Bronchial epithelial cell (primary cell): ENCODE measurements at regions not wholly inside any gene's neighbourhood (a gene's known extent, or its start where the extent isn't known, plus 50 kb on each side); places are given as distances from the start of the nearest gene placed in this dataset.
"Not testable (repeated sequence)": the region's sequence is repeated elsewhere in the genome, so short reads cannot be mapped to it uniquely, and the experiment has no call there.

Experiments
- DNase-seq: peaks from one replicate; pipeline ENCODE4 v3.0.0-alpha.2; 2010; ENCODE audit warnings: low read depth
- FAIRE-seq: peaks from 2 replicates; lab custom pipeline; 2011; peaks lifted over from hg19 to GRCh38; lab: Jason Lieb, UNC
- H3K27me3 ChIP-seq: 2 replicates; pipeline ENCODE4 v1.5.1; 2011; ENCODE audit warnings: low read length; ENCODE audit not compliant: control insufficient read depth, insufficient read depth
- H3K36me3 ChIP-seq: 2 replicates; pipeline ENCODE4 v1.5.1; 2011; ENCODE audit warnings: low read length; ENCODE audit not compliant: control insufficient read depth, insufficient read depth
- H3K4me3 ChIP-seq: 2 replicates; pipeline ENCODE4 v1.5.1; 2011; ENCODE audit warnings: mild to moderate bottlenecking, low read depth, low read length, control low read depth
- TF ChIP-seq, protein P1 (sequence below): IDR thresholded peaks from 2 replicates; pipeline ENCODE4 v1.5.1; 2011; ENCODE audit warnings: mild to moderate bottlenecking, moderate library complexity, low read length, control low read depth, inconsistent platforms; ENCODE audit not compliant: insufficient read depth, severe bottlenecking

DNA sequence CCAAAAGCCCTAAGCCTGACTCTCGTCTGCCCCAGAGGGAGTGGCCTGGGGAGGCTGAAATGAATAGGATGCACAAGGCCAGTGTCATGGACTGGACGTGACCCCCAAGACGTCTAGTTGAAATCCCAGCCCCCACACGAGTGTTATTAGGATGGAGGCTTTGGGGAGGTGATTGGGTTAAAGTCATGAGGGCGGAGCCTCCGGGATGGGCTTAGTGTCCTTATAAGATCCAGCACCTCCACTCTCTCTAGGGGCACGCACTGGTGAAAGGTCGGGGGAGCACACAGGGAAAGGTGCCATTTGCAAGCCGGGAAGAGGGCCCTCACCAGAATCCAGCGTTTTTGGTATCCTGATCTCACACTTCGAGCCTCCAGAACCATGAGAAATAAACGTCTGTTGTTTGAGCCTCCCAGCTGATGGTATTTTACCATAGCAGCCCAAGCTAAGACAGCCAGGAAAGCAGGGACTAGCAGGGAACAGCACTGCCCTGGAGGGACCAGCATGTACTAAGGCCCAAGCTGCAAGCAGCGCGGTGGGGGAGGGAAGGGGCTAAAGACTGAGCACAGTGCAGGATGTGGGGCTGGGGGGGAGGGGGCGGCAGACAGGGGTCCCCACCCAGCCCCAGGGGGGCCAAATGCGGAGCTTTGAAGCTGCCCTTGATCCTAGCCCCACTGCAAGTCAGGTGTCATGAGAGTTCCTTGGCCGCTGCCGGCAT is 78.3 kb upstream of the NCOR2 start:
- no peak overlapping the region for H3K4me3 ChIP-seq
- TF ChIP-seq, protein P1, sequence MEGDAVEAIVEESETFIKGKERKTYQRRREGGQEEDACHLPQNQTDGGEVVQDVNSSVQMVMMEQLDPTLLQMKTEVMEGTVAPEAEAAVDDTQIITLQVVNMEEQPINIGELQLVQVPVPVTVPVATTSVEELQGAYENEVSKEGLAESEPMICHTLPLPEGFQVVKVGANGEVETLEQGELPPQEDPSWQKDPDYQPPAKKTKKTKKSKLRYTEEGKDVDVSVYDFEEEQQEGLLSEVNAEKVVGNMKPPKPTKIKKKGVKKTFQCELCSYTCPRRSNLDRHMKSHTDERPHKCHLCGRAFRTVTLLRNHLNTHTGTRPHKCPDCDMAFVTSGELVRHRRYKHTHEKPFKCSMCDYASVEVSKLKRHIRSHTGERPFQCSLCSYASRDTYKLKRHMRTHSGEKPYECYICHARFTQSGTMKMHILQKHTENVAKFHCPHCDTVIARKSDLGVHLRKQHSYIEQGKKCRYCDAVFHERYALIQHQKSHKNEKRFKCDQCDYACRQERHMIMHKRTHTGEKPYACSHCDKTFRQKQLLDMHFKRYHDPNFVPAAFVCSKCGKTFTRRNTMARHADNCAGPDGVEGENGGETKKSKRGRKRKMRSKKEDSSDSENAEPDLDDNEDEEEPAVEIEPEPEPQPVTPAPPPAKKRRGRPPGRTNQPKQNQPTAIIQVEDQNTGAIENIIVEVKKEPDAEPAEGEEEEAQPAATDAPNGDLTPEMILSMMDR = no peak
- no peaks in the 10 kb centered on the region for H3K36me3 ChIP-seq
- DNase-seq (no peak), FAIRE-seq (no peak)
- H3K27me3 ChIP-seq = peaks cover 1% of the 10 kb centered on the region

DNA sequence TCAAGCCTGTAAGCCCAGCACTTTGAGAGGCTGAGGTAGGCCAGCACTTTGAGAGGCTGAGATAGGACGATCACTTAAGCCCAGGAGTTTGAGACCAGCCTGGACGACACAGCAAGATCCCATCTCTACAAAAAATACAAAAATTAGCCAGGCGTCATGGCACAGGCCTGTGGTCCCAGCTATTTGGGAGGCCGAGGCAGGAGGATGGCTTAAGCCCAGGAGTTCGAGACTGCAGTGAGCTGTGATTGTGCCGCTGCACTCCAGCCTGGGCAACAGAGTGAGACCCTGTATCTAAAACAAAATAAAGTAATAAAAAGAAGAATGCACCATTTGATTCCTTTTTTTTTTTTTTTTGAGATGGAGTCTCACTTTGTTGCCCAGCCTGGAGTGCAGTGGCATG is 76.4 kb upstream of the NCOR2 start:
- not testable (repeated sequence) for FAIRE-seq, DNase-seq, H3K36me3 ChIP-seq, H3K27me3 ChIP-seq, H3K4me3 ChIP-seq

DNA sequence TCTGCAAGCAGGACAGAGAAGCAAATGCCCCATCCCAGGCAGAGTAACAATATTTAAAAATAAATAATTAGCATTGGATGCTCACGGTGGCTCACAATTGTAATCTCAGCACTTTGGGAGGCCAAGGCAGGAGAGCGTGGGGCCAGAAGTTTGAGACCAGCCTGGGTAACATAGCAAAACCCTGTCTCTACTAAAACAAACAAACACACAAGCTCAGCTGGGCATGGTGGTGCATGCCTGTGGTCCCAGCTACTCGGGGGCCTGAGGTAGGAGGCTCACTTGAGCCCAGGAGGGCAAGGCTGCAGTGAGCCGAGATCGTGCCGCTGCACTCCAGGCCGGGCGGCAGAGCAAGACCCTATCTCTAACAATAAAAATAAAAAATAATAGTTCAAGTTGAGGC is 74.7 kb upstream of the NCOR2 start:
- Histone ChIP-seq H3K27me3 (peaks cover 1% of the 10 kb centered on the region), H3K36me3 (no peaks in the 10 kb centered on the region), H3K4me3 (no peak overlapping the region)
- DNase-seq = no peak
- no peak for FAIRE-seq
- TF ChIP-seq, protein P1 = no peak

DNA sequence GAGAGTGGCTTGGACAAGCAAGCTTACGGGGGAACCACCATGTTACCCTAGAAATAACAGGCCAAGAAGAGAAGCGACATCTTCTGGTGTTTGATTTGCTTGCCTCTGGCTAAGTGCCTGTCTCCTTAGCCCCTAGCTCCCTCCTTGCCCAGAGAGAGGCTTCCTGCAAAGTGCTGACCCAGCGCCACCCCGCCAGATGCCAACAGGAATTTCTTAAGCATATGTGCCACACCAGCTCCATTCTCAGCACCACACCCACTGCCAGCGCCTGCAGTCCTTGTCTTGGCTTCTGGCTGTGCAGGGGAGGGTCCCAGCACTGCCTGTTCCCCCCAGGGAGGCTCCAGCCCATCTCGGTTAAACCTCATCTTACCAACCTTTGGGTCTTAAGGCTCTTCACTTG is 74.2 kb upstream of the NCOR2 start:
- no peaks in the 10 kb centered on the region for H3K36me3 ChIP-seq
- no peak for FAIRE-seq
- H3K27me3 ChIP-seq = peaks cover 1% of the 10 kb centered on the region
- DNase-seq = no peak
- H3K4me3 ChIP-seq = no peak overlapping the region
- TF ChIP-seq, protein P1 = no peak

DNA sequence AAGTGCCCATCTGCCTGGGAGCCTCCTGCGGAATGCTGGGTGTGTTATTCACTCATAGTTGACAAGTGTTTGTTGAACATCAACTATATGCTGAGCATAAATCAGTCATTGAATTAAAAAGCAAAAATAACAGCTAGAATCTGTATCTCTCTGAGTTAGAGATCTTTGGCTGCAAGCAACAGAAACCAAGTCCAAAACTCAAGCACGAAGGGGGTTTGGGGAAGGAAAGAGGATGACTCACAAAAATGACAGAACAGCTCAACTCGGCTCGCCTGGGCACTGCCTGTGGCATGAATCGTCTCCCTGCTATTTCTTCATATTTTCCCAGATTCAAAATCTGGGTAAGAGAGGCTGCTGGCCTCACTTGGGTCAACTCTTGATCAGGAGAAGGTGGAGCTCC is 72.6 kb upstream of the NCOR2 start:
- no peak for FAIRE-seq
- TF ChIP-seq, protein P1 = no peak
- H3K27me3 ChIP-seq = no peaks in the 10 kb centered on the region
- DNase-seq = peak; percentile 86
- no peaks in the 10 kb centered on the region for H3K36me3 ChIP-seq
- H3K4me3 ChIP-seq = no peak overlapping the region

DNA sequence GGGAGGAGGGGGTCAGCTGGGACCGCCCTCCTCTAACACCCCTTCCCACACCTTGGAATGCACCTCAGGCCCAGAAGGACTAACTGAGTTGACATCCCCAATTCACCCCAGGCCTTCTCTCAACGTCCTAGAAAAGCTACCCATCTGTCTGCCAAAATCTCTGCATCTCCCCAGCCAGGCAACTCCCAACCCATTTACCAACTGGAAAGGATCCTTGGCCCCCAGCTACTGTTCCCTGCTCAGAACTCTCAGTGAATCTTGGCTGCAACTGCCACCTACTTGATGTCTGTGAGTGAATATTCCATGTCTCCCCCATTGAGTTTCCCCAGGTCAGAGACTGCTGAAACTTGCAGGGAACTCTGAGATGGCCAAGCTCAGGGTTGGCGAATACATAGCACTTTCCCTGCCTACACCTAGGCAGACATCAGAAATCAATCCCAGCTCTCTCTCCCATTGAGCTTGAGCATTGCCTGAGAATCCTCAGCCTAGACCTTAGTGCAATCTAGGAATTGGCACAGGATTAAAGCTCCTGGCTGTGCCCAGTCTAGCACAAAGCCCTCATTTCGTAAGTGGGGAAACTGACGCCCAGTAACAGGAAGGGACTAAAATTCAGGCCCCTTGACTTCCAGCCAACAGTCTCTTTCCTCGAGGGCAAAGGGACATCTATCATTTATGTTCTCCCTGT is 71.9 kb upstream of the NCOR2 start:
- Histone ChIP-seq H3K27me3 (no peaks in the 10 kb centered on the region), H3K36me3 (no peaks in the 10 kb centered on the region), H3K4me3 (no peak overlapping the region)
- DNase-seq (no peak), FAIRE-seq (no peak)
- TF ChIP-seq, protein P1 = no peak
